Dendritic cell treated with granulocyte-macrophage colony-stimulating factor and Interleukin-4, amounts not matched to agents 40 ng/mL and 50 ng/mL, for 4 days (primary cell): ENCODE measurements at regions not wholly inside any gene's neighbourhood (a gene's known extent, or its start where the extent isn't known, plus 50 kb on each side); places are given as distances from the start of the nearest gene placed in this dataset.

ENCODE experiments used
- H3K27ac Mint-ChIP-seq: one replicate; pipeline ENCODE4 v1.8.0; 2022; ENCODE audit warnings: mild to moderate bottlenecking, mixed read lengths
- H3K27me3 Mint-ChIP-seq: one replicate; pipeline ENCODE4 v1.8.0; 2022; ENCODE audit warnings: mild to moderate bottlenecking, mixed read lengths
- H3K36me3 Mint-ChIP-seq: one replicate; pipeline ENCODE4 v1.8.0; 2022; ENCODE audit warnings: low read depth, mixed read lengths
- H3K4me1 Mint-ChIP-seq: one replicate; pipeline ENCODE4 v1.8.0; 2022; ENCODE audit warnings: low read depth, mixed read lengths
- H3K4me3 Mint-ChIP-seq: one replicate; pipeline ENCODE4 v1.8.0; 2022; ENCODE audit warnings: mild to moderate bottlenecking, moderate library complexity, mixed read lengths
- H3K9me3 Mint-ChIP-seq: one replicate; pipeline ENCODE4 v1.8.0; 2022; ENCODE audit warnings: mixed read lengths
- intact Hi-C: fragments of 100-400 bp; cut with micrococcal nuclease; formaldehyde crosslinking; loops from one replicate; pipeline ENCODE4 v1.15.0; 2022

- Mint-ChIP-seq H3K27ac (no peak overlapping the region), H3K4me1 (no peaks in the 10 kb centered on the region), H3K27me3 (no peaks in the 10 kb centered on the region), H3K36me3 (no peaks in the 10 kb centered on the region), H3K9me3 (peaks cover 40% of the 10 kb centered on the region), H3K4me3 (no peak overlapping the region)
- intact Hi-C loops, result no loop called here
These were observed 542.3 kb downstream of the NXPH1 start for GRCh38 chr7:8975681-8976080.

- Mint-ChIP-seq H3K4me3 (no peak overlapping the region), H3K9me3 (peaks cover 59% of the 10 kb centered on the region), H3K4me1 (no peaks in the 10 kb centered on the region), H3K36me3 (no peaks in the 10 kb centered on the region), H3K27me3 (no peaks in the 10 kb centered on the region), H3K27ac (no peak overlapping the region)
- intact Hi-C loops, result no loop called here
These were observed 549.1 kb downstream of the NXPH1 start for GRCh38 chr7:8982338-8982992.

GRCh38 chr7:8985255-8985654 is 551.8 kb downstream of the NXPH1 start:
- Mint-ChIP-seq H3K27me3 (no peaks in the 10 kb centered on the region), H3K4me3 (no peak overlapping the region), H3K4me1 (no peaks in the 10 kb centered on the region), H3K36me3 (no peaks in the 10 kb centered on the region), H3K9me3 (peaks cover 38% of the 10 kb centered on the region), H3K27ac (no peak overlapping the region)
- intact Hi-C loops, result no loop called here

- H3K4me3 Mint-ChIP-seq, result no peak overlapping the region
- no peak overlapping the region for H3K27ac Mint-ChIP-seq
These were observed 554.9 kb downstream of the NXPH1 start for GRCh38 chr7:8988267-8988666.

GRCh38 chr7:8991159-8991558 is 557.8 kb downstream of the NXPH1 start:
- intact Hi-C loops, result no loop called here
- Mint-ChIP-seq H3K9me3 (peaks cover 30% of the 10 kb centered on the region), H3K36me3 (no peaks in the 10 kb centered on the region), H3K4me3 (no peak overlapping the region), H3K4me1 (no peaks in the 10 kb centered on the region), H3K27me3 (no peaks in the 10 kb centered on the region), H3K27ac (no peak overlapping the region)

More at GRCh38 chr7:8988267-8988666, 554.9 kb downstream of the NXPH1 start:
- Mint-ChIP-seq H3K9me3 (peaks cover 30% of the 10 kb centered on the region), H3K4me1 (no peaks in the 10 kb centered on the region), H3K27me3 (no peaks in the 10 kb centered on the region), H3K36me3 (no peaks in the 10 kb centered on the region)
- intact Hi-C loops, result no loop called here

- Mint-ChIP-seq H3K4me1 (no peaks in the 10 kb centered on the region), H3K27me3 (no peaks in the 10 kb centered on the region), H3K4me3 (no peak overlapping the region), H3K36me3 (no peaks in the 10 kb centered on the region), H3K9me3 (peaks cover 7% of the 10 kb centered on the region), H3K27ac (no peak overlapping the region)
- intact Hi-C loops, result no loop called here
These were observed 565.4 kb downstream of the NXPH1 start for GRCh38 chr7:8998762-8999161.

GRCh38 chr7:9013940-9014339 is 580.5 kb downstream of the NXPH1 start:
- Mint-ChIP-seq H3K4me3 (no peak overlapping the region), H3K36me3 (no peaks in the 10 kb centered on the region), H3K27ac (no peak overlapping the region), H3K4me1 (no peaks in the 10 kb centered on the region), H3K27me3 (no peaks in the 10 kb centered on the region), H3K9me3 (peaks cover 63% of the 10 kb centered on the region)
- intact Hi-C loops, result no loop called here

- Mint-ChIP-seq H3K27me3 (no peaks in the 10 kb centered on the region), H3K27ac (no peak overlapping the region), H3K4me3 (no peak overlapping the region), H3K9me3 (peaks cover 67% of the 10 kb centered on the region), H3K4me1 (no peaks in the 10 kb centered on the region), H3K36me3 (no peaks in the 10 kb centered on the region)
- intact Hi-C loops, result no loop called here
These were observed 583.9 kb downstream of the NXPH1 start for GRCh38 chr7:9017286-9017685.

GRCh38 chr7:9022456-9022855 is 589.0 kb downstream of the NXPH1 start:
- Mint-ChIP-seq H3K27ac (no peak overlapping the region), H3K4me3 (no peak overlapping the region), H3K4me1 (no peaks in the 10 kb centered on the region), H3K27me3 (no peaks in the 10 kb centered on the region), H3K36me3 (no peaks in the 10 kb centered on the region), H3K9me3 (peaks cover 62% of the 10 kb centered on the region)
- intact Hi-C loops, result no loop called here

GRCh38 chr7:9023675-9024294 is 590.4 kb downstream of the NXPH1 start:
- intact Hi-C loops, result no loop called here
- no peaks in the 10 kb centered on the region for H3K36me3 Mint-ChIP-seq
- H3K27me3 Mint-ChIP-seq, result no peaks in the 10 kb centered on the region
- no peak overlapping the region for H3K27ac Mint-ChIP-seq
- peaks cover 62% of the 10 kb centered on the region for H3K9me3 Mint-ChIP-seq
- H3K4me3 Mint-ChIP-seq, result no peak overlapping the region
- H3K4me1 Mint-ChIP-seq, result no peaks in the 10 kb centered on the region

- H3K27me3 Mint-ChIP-seq, result no peaks in the 10 kb centered on the region
- no peaks in the 10 kb centered on the region for H3K36me3 Mint-ChIP-seq
- intact Hi-C loops, result no loop called here
- H3K4me1 Mint-ChIP-seq, result no peaks in the 10 kb centered on the region
- no peak overlapping the region for H3K27ac Mint-ChIP-seq
- H3K4me3 Mint-ChIP-seq, result no peak overlapping the region
- peaks cover 52% of the 10 kb centered on the region for H3K9me3 Mint-ChIP-seq
These were observed 592.7 kb downstream of the NXPH1 start for GRCh38 chr7:9026121-9026520.

- H3K4me1 Mint-ChIP-seq, result no peaks in the 10 kb centered on the region
- H3K36me3 Mint-ChIP-seq, result no peaks in the 10 kb centered on the region
- intact Hi-C loops, result no loop called here
- no peaks in the 10 kb centered on the region for H3K27me3 Mint-ChIP-seq
- H3K4me3 Mint-ChIP-seq, result no peak overlapping the region
- peaks cover 44% of the 10 kb centered on the region for H3K9me3 Mint-ChIP-seq
- H3K27ac Mint-ChIP-seq, result no peak overlapping the region
These were observed 594.6 kb downstream of the NXPH1 start for GRCh38 chr7:9028012-9028411.

- intact Hi-C loops, result no loop called here
- Mint-ChIP-seq H3K36me3 (no peaks in the 10 kb centered on the region), H3K9me3 (peaks cover 37% of the 10 kb centered on the region), H3K4me3 (no peak overlapping the region), H3K27me3 (no peaks in the 10 kb centered on the region), H3K27ac (no peak overlapping the region), H3K4me1 (no peaks in the 10 kb centered on the region)
These were observed 596.5 kb downstream of the NXPH1 start for GRCh38 chr7:9029681-9030530.

- intact Hi-C loops, result no loop called here
- Mint-ChIP-seq H3K27me3 (no peaks in the 10 kb centered on the region), H3K9me3 (peaks cover 37% of the 10 kb centered on the region), H3K4me3 (no peak overlapping the region), H3K27ac (no peak overlapping the region), H3K4me1 (no peaks in the 10 kb centered on the region), H3K36me3 (no peaks in the 10 kb centered on the region)
These were observed 597.6 kb downstream of the NXPH1 start for GRCh38 chr7:9030976-9031375.
